Mesendoderm (in vitro differentiated cells): ENCODE measurements at regions not wholly inside any gene's neighbourhood (a gene's known extent, or its start where the extent isn't known, plus 50 kb on each side); places are given as distances from the start of the nearest gene placed in this dataset.

Experiments used
- DNase-seq: peaks from one replicate; pipeline ENCODE4 v3.0.0; 2013
- H2AK5ac ChIP-seq: 2 replicates; pipeline ENCODE4 v1.6.1; 2013; ENCODE audit warnings: low read length, inconsistent platforms
- H2BK120ac ChIP-seq: 2 replicates; pipeline ENCODE4 v1.6.1; 2013; ENCODE audit warnings: low read depth, mild to moderate bottlenecking, low read length, moderate library complexity, mixed read lengths
- H2BK15ac ChIP-seq: replicated peaks from 2 replicates; pipeline ENCODE4 v1.6.1; 2013; ENCODE audit warnings: low read depth, mild to moderate bottlenecking, moderate library complexity
- H2BK5ac ChIP-seq: 2 replicates; pipeline ENCODE4 v1.6.1; 2013; ENCODE audit warnings: low read length, inconsistent platforms
- H3K18ac ChIP-seq: 2 replicates; pipeline ENCODE4 v1.6.1; 2013; ENCODE audit warnings: mild to moderate bottlenecking, low read length, mixed read lengths
- H3K23ac ChIP-seq: one replicate; pipeline ENCODE4 v1.6.1; 2013; ENCODE audit warnings: low read length
- H3K27ac ChIP-seq: 2 replicates; pipeline ENCODE4 v1.5.1; 2013; ENCODE audit warnings: low read depth, mild to moderate bottlenecking, inconsistent platforms, low read length, moderate library complexity
- H3K27me3 ChIP-seq: 2 replicates; pipeline ENCODE4 v1.6.1; 2013; ENCODE audit warnings: low read length, control low read depth, mild to moderate bottlenecking, inconsistent platforms; ENCODE audit not compliant: insufficient read depth, poor library complexity
- H3K36me3 ChIP-seq: 2 replicates; pipeline ENCODE4 v1.6.1; 2013; ENCODE audit warnings: low read length, inconsistent platforms; ENCODE audit not compliant: control insufficient read depth, insufficient read depth
- H3K4ac ChIP-seq: one replicate; pipeline ENCODE4 v1.6.1; 2013; ENCODE audit warnings: low read depth, mild to moderate bottlenecking, low read length, moderate library complexity
- H3K4me1 ChIP-seq: 2 replicates; pipeline ENCODE4 v1.6.1; 2013; ENCODE audit warnings: low read depth, low read length, inconsistent platforms; ENCODE audit not compliant: control insufficient read depth
- H3K4me2 ChIP-seq: 2 replicates; pipeline ENCODE4 v1.6.1; 2013; ENCODE audit warnings: low read length
- H3K4me3 ChIP-seq: 2 replicates; pipeline ENCODE4 v1.5.1; 2013; ENCODE audit warnings: mild to moderate bottlenecking, low read length
- H3K56ac ChIP-seq: one replicate; pipeline ENCODE4 v1.6.1; 2013; ENCODE audit warnings: low read length
- H3K79me1 ChIP-seq: 2 replicates; pipeline ENCODE4 v1.6.1; 2013; ENCODE audit warnings: low read length, inconsistent platforms
- H3K79me2 ChIP-seq: 2 replicates; pipeline ENCODE4 v1.6.1; 2013; ENCODE audit warnings: mild to moderate bottlenecking, low read length; ENCODE audit not compliant: control insufficient read depth, insufficient read depth
- H3K9ac ChIP-seq: 2 replicates; pipeline ENCODE4 v1.6.1; 2013; ENCODE audit warnings: low read length, inconsistent platforms
- H4K5ac ChIP-seq: one replicate; pipeline ENCODE4 v1.6.1; 2013; ENCODE audit warnings: low read length
- H4K8ac ChIP-seq: one replicate; pipeline ENCODE4 v1.6.1; 2013; ENCODE audit warnings: low read depth, mild to moderate bottlenecking, control low read depth, low read length, moderate library complexity
- WGBS: extraction: QIAGEN DNeasy Blood & Tissue Kit; methylation state at CpG from one replicate; pipeline ENCODE4 v1.1.7; 2013; ENCODE audit warnings: low lambda C conversion rate, missing lambda C conversion rate; ENCODE audit not compliant: insufficient coverage; ENCODE audit errors: extremely low coverage; 5-methylcytosine and 5-hydroxymethylcytosine counted together

DNA sequence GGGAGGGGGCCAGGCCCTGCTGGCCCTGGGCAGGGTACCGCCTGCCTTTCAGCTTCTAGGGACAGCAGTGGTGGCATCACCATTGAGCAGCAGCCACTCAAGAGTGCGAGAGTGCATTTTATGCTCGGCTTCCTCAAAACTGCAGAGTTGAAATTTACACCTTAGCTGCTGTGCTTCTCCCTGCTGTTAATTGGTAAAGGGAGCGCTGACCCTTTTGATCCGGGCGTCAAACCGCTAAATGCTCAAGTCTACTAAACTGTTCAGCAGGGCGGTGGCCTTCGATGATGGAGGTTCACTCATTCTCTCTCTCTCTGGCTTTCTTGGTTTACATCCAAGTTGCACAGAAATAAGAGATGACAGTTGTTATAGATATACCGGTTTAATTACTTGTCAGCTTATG lies 368.6 kb upstream of the IRX2 start:
- Histone ChIP-seq H4K8ac (no peak overlapping the region), H3K9ac (no peak overlapping the region), H3K4me3 (no peak overlapping the region), H3K4me1 (peaks cover 8% of the 10 kb centered on the region), H4K5ac (no peak overlapping the region), H2BK15ac (no peak overlapping the region), H3K18ac (no peak overlapping the region), H3K4me2 (no peak overlapping the region), H3K23ac (no peak overlapping the region), H2BK120ac (no peak overlapping the region), H3K27ac (no peak overlapping the region), H3K27me3 (peaks cover 43% of the 10 kb centered on the region), H3K79me2 (no peaks in the 10 kb centered on the region), H3K4ac (no peak overlapping the region), H2AK5ac (no peak overlapping the region), H3K79me1 (no peaks in the 10 kb centered on the region), H2BK5ac (no peak overlapping the region), H3K56ac (no peak overlapping the region), H3K36me3 (no peaks in the 10 kb centered on the region)
- no peak for DNase-seq
- WGBS, result no CpG with 5 or more reads among the region's 10 CpGs

DNA sequence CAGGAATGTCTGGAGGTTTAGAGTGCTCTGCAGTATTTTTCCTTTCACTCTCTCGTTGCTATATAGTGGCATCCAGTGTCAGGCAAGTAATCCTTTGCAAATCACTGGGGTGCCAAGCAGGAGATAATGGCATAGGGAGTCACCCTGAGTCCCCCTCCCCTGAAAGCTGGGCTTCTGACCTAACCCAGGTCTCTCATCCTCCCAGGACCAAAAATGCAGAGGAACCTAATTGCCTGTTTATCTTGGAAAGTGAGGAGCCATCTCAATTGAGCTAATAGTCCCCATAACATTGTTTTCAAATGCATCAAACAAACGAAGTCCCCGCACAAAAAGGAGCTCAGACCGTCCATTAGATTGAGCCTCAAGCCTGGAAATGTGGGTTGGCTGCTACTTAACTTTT lies 368.0 kb upstream of the IRX2 start:
- Histone ChIP-seq H3K36me3 (no peaks in the 10 kb centered on the region), H2BK120ac (no peak overlapping the region), H3K79me2 (no peaks in the 10 kb centered on the region), H3K4me1 (peaks cover 7% of the 10 kb centered on the region), H4K8ac (no peak overlapping the region), H3K4ac (no peak overlapping the region), H2BK15ac (no peak overlapping the region), H3K4me2 (no peak overlapping the region), H2AK5ac (no peak overlapping the region), H3K4me3 (no peak overlapping the region), H3K18ac (no peak overlapping the region), H2BK5ac (no peak overlapping the region), H3K23ac (no peak overlapping the region), H3K27ac (no peak overlapping the region), H3K27me3 (peaks cover 43% of the 10 kb centered on the region), H3K56ac (no peak overlapping the region), H3K79me1 (no peaks in the 10 kb centered on the region), H4K5ac (no peak overlapping the region), H3K9ac (no peak overlapping the region)
- peak; percentile 17 for DNase-seq
- WGBS, result no CpG with 5 or more reads among the region's 4 CpGs

DNA sequence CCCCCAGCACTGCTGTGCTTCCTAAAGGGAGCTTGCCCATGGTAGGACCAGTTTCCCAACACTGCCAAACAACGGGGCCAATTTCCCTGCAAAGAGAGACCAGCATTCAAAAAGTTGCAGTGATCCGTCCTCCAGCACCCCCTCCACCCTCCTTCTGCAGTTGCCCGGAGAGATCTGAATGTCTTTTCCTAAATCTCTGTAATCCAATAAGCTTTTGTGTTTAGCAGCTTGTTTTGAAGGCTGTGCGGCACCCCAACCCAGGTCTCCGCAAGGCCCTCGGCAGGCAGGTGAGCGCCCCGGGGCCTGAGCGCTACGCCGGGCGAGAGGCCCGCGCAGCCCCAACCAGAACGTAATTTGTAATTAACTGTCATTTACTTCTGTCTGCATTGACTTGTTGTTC lies 366.9 kb upstream of the IRX2 start:
- H3K18ac ChIP-seq, result no peak overlapping the region
- H4K8ac ChIP-seq, result no peak overlapping the region
- H2BK5ac ChIP-seq, result no peak overlapping the region
- H3K79me1 ChIP-seq, result no peaks in the 10 kb centered on the region
- no peak overlapping the region for H3K23ac ChIP-seq
- H3K4me2 ChIP-seq, result no peak overlapping the region
- H3K4me1 ChIP-seq, result peaks cover 5% of the 10 kb centered on the region
- no peak overlapping the region for H3K9ac ChIP-seq
- no peak overlapping the region for H3K27ac ChIP-seq
- WGBS, result no CpG with 5 or more reads among the region's 15 CpGs
- no peak overlapping the region for H2BK15ac ChIP-seq
- H3K36me3 ChIP-seq, result no peaks in the 10 kb centered on the region
- H2BK120ac ChIP-seq, result no peak overlapping the region
- no peak overlapping the region for H2AK5ac ChIP-seq
- no peaks in the 10 kb centered on the region for H3K79me2 ChIP-seq
- peak; percentile 13 for DNase-seq
- H3K4me3 ChIP-seq, result no peak overlapping the region
- H4K5ac ChIP-seq, result no peak overlapping the region
- no peak overlapping the region for H3K4ac ChIP-seq
- H3K56ac ChIP-seq, result no peak overlapping the region
- peaks cover 43% of the 10 kb centered on the region for H3K27me3 ChIP-seq

DNA sequence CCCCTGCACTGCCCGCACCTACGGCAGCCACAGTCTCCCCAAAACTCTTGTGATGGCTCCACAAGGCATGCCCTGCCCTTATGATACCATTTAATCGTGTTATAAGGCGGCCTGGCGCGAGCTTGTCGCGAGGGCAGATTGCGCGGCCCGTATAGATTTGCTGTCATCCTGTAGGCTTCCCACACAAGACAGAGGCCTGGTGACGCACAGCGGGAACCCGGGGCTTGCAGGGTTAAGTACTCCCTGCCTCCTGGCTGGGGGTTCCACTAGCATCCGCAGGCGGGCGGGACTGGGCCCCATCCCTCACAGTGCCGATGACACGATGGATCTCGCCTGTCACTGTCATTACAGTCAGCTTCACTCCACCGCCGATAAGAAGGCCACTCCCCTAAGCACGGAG lies 364.9 kb upstream of the IRX2 start:
- peak; percentile 21 for DNase-seq
- H3K27ac ChIP-seq, result no peak overlapping the region
- H2AK5ac ChIP-seq, result no peak overlapping the region
- H3K9ac ChIP-seq, result no peak overlapping the region
- WGBS, result no CpG with 5 or more reads among the region's 23 CpGs
- H2BK15ac ChIP-seq, result no peak overlapping the region
- no peaks in the 10 kb centered on the region for H3K79me2 ChIP-seq
- no peak overlapping the region for H3K4me3 ChIP-seq
- H3K18ac ChIP-seq, result no peak overlapping the region
- peaks cover 42% of the 10 kb centered on the region for H3K27me3 ChIP-seq
- no peak overlapping the region for H3K56ac ChIP-seq
- peaks cover 2% of the 10 kb centered on the region for H3K4me1 ChIP-seq
- H2BK120ac ChIP-seq, result no peak overlapping the region
- no peak overlapping the region for H3K4ac ChIP-seq
- H2BK5ac ChIP-seq, result no peak overlapping the region
- no peak overlapping the region for H4K8ac ChIP-seq
- H3K36me3 ChIP-seq, result no peaks in the 10 kb centered on the region
- no peak overlapping the region for H3K4me2 ChIP-seq
- no peak overlapping the region for H3K23ac ChIP-seq
- H3K79me1 ChIP-seq, result no peaks in the 10 kb centered on the region
- H4K5ac ChIP-seq, result no peak overlapping the region

DNA sequence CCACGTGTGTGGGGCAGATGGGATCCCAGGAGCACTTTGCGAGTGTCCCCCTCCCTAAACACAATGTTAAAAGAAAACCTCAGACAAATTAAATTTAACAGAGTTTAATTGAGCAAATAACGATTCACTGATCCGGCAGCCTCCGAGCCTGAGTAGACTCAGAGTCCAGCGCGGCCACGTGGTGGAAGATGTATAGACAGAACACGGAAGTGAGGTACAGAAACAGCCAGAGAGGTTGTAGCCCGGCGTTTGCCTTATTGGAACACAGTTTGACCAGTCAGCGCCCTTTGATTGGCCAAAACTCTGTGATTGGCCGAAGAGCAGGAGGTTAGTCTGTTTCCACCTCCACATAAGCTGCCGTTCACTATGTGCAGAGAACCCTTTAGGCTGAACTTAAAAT lies 363.0 kb upstream of the IRX2 start:
- Histone ChIP-seq H3K18ac (no peak overlapping the region), H3K79me1 (no peaks in the 10 kb centered on the region), H3K79me2 (no peaks in the 10 kb centered on the region), H3K36me3 (no peaks in the 10 kb centered on the region), H3K4me2 (no peak overlapping the region), H4K8ac (no peak overlapping the region), H3K27ac (no peak overlapping the region), H2BK15ac (no peak overlapping the region), H2AK5ac (no peak overlapping the region), H2BK5ac (no peak overlapping the region), H3K4me3 (no peak overlapping the region), H3K56ac (no peak overlapping the region), H3K4ac (no peak overlapping the region), H3K4me1 (peaks cover 2% of the 10 kb centered on the region), H3K23ac (no peak overlapping the region), H4K5ac (no peak overlapping the region), H3K27me3 (peaks cover 28% of the 10 kb centered on the region), H2BK120ac (no peak overlapping the region), H3K9ac (no peak overlapping the region)
- WGBS, result no CpG with 5 or more reads among the region's 14 CpGs
- DNase-seq, result no peak

DNA sequence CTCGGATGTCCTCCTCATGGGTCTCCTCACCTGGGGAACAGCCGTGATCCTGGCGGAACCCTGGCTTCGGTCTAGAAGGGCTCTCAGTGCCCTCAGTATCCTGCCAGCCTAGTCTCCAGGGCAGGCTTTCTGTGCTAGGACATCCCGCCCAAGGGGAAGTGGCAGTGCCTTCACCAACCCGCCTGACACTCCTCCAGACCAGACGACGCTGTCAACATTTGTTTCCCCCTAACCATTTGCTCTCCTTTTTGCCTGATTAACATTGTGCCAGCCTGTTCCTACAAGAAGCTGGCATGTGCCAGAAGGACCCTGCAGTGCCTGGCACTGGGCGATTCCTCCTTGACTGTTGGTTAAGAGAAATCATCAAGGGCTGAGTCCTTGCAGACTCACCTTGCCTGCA lies 358.9 kb upstream of the IRX2 start:
- H3K27ac ChIP-seq, result no peak overlapping the region
- no peak for DNase-seq

More for the DNA sequence above, 358.9 kb upstream of the IRX2 start:
- H4K5ac ChIP-seq, result no peak overlapping the region
- H3K4me3 ChIP-seq, result no peak overlapping the region
- H3K4me1 ChIP-seq, result peaks cover 10% of the 10 kb centered on the region
- H2BK120ac ChIP-seq, result no peak overlapping the region
- H3K36me3 ChIP-seq, result no peaks in the 10 kb centered on the region
- no peaks in the 10 kb centered on the region for H3K27me3 ChIP-seq
- H3K79me1 ChIP-seq, result no peaks in the 10 kb centered on the region
- H3K23ac ChIP-seq, result no peak overlapping the region
- no peak overlapping the region for H2BK15ac ChIP-seq
- no peak overlapping the region for H2BK5ac ChIP-seq
- no peak overlapping the region for H3K56ac ChIP-seq
- no peak overlapping the region for H4K8ac ChIP-seq
- H3K4ac ChIP-seq, result no peak overlapping the region
- H3K4me2 ChIP-seq, result no peak overlapping the region
- H2AK5ac ChIP-seq, result no peak overlapping the region
- no peak overlapping the region for H3K18ac ChIP-seq
- no CpG with 5 or more reads among the region's 9 CpGs for WGBS
- no peak overlapping the region for H3K9ac ChIP-seq
- no peaks in the 10 kb centered on the region for H3K79me2 ChIP-seq
